Lung microvascular endothelial cell (primary cell): ENCODE measurements at regions not wholly inside any gene's neighbourhood (a gene's known extent, or its start where the extent isn't known, plus 50 kb on each side); places are given as distances from the start of the nearest gene placed in this dataset.
A peak's percentile ranks its signal among the peaks of the same experiment; 100 is the strongest.
"Not testable (repeated sequence)": the region's sequence is repeated elsewhere in the genome, so short reads cannot be mapped to it uniquely, and the experiment has no call there.

ENCODE experiments used
- DNase-seq, 2 donors: peaks; one replicate each; pipeline versions ENCODE4 v3.0.0 to v3.0.0-alpha.2; 2010; ENCODE audit warnings: low read depth in 2 of 2

- DNase-seq: no peak
Observed at GRCh38 chr1:234825498-234826165, 215.7 kb upstream of the IRF2BP2 start.

- not testable (repeated sequence) for DNase-seq
Observed at GRCh38 chr1:234824836-234825235, 214.9 kb upstream of the IRF2BP2 start.

- DNase-seq: no peak
Observed at GRCh38 chr1:234823191-234824176, 213.5 kb upstream of the IRF2BP2 start.

GRCh38 chr1:234821840-234822239 is 211.9 kb upstream of the IRF2BP2 start:
- no peak for DNase-seq

GRCh38 chr1:234820597-234820996 is 210.6 kb upstream of the IRF2BP2 start:
- no peak for DNase-seq

- DNase-seq: not testable (repeated sequence)
Observed at GRCh38 chr1:234819845-234820244, 209.9 kb upstream of the IRF2BP2 start.

- DNase-seq: not testable (repeated sequence)
Observed at GRCh38 chr1:234818040-234818387, 208.0 kb upstream of the IRF2BP2 start.

GRCh38 chr1:234817313-234818039 is 207.5 kb upstream of the IRF2BP2 start:
- DNase-seq: peak in 1 of 2 donors; percentile 22

- DNase-seq: not testable (repeated sequence)
Observed at GRCh38 chr1:234816864-234817263, 206.9 kb upstream of the IRF2BP2 start.

GRCh38 chr1:234816186-234816851 is 206.3 kb upstream of the IRF2BP2 start:
- not testable (repeated sequence) for DNase-seq

- not testable (repeated sequence) for DNase-seq
Observed at GRCh38 chr1:234815295-234815815, 205.4 kb upstream of the IRF2BP2 start.

- DNase-seq: not testable (repeated sequence)
Observed at GRCh38 chr1:234814235-234814634, 204.3 kb upstream of the IRF2BP2 start.

GRCh38 chr1:234811824-234812223 is 201.8 kb upstream of the IRF2BP2 start:
- DNase-seq: peak in 1 of 2 donors; percentile 83

- not testable (repeated sequence) for DNase-seq
Observed at GRCh38 chr1:234810726-234811125, 200.7 kb upstream of the IRF2BP2 start.

- not testable (repeated sequence) for DNase-seq
Observed at GRCh38 chr1:234809854-234810245, 199.9 kb upstream of the IRF2BP2 start.

GRCh38 chr1:234808943-234809853 is 199.2 kb upstream of the IRF2BP2 start:
- not testable (repeated sequence) for DNase-seq

- DNase-seq: not testable (repeated sequence)
Observed at GRCh38 chr1:234808459-234808858, 198.5 kb upstream of the IRF2BP2 start.

GRCh38 chr1:234807705-234808104 is 197.7 kb upstream of the IRF2BP2 start:
- DNase-seq: not testable (repeated sequence)

GRCh38 chr1:234802586-234802985 is 192.6 kb upstream of the IRF2BP2 start:
- not testable (repeated sequence) for DNase-seq

- DNase-seq: not testable (repeated sequence)
Observed at GRCh38 chr1:234801636-234802035, 191.7 kb upstream of the IRF2BP2 start.
